ENCODE measurements at regions not wholly inside any gene's neighbourhood (a gene's known extent, or its start where the extent isn't known, plus 50 kb on each side); places are given as distances from the start of the nearest gene placed in this dataset.

DNA sequence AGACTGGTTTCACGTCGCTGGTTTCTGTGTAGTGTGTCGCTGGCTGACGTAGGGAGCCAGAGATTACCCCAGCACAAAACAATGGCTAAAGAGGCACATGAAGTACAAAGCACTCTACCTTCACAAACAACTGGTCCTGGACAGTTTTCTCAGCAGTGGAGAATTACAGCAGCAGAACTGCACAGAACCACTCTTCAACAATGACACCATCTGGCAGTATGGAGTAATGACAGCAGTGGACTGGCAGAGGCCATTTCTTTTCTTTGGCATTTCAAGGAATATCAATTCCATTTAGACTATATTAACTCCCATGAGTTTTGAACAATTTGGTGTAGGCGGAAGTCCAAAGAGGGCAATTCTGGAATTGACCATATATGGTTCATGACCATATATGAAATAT, 1074.1 kb downstream of the AACS start:
- no peak for DNase-seq

DNA sequence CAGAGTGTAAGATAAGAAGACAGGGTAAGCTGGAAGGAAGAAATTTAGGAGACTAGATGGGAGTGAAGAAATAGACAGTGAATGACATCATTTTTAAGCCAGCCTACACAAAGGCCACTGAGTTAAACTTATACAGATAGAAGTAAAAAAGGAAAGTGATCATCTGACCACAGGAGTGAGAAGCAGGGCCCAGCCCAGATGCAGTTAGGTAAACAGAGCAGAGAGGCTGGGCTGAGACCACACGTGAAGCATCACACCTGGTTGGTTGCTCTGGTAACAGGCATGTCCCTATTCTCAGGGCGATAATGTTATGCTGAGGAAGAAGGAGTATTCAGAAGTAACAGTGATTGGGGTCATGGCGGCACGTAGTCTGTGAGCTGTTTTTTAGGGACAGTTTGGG, 1079.4 kb downstream of the AACS start:
- no peak for DNase-seq

DNA sequence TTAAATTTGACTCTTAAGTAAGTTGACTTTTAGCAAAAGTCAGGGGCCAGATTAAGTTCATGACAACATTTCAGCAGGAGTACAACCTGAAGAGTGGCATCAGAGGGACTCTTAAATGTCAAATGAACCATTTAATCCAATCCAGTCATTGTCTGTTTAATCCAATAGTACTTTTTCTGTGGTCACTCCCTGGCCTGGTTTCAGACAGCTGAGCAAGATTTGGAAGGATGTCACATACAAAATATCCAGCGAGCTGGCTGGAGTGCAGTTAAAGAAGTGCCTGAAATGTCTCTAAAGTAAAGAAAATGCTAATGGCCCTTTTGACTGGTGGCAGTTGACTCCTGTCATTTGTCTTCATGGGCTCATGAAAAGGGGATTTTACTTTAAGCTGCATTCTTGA, 1082.1 kb downstream of the AACS start:
- no peak for DNase-seq

DNA sequence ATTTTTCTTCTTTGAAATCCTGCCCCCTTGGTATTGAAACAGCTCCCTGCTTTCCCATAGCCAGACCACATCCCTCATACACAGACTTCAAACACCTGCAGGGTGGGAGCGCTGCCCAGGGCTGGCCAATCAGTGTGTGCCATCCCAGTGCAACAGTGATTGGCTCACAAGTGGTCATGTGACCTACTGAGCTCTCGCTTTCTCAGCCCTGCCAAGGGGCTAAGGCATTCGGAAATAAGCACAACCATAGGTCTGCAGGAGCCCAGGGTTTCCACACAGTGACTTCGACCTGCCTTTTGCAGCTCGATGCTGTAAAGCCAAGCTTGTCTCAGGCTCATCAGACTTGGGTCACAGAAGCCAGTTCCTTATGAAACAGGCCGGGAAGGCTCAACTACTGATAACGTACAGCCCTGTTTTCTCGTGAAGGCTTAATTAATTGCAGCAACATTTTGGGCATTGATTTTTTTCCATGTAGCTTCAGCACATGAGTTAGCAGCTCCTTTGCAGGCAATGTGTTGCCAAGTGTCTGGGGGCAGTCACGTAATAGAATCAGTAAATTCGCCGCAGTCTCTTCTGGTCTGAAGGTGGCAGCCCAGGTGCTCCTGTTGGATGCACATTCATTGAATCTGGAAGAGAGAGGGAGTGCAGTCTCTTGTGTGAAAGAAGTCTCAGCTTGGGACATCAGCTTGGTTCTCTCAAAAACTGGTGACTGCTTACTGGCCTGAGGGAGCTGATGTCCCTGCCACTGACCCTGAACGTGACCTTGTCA, 1091.8 kb downstream of the AACS start:
- no peak for DNase-seq

DNA sequence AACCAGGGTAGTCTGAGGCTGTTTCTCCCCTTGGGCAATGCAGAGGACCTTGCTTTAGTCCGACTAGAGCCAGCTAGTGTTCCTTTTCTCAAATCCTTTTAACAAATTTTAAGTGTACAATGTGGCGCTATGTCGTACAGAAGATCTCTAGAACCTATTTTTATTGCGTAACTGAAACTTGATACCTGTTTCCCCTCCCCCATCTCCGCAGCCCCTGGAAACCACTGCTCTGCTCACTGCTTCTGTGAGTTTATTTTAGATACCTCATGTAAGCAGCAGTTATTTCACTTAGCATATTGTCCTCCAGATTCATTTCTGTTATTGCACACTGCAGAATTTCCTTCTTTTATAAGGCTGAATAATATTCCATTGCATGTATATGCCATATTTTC, 1092.3 kb downstream of the AACS start:
- DNase-seq, result no peak

DNA sequence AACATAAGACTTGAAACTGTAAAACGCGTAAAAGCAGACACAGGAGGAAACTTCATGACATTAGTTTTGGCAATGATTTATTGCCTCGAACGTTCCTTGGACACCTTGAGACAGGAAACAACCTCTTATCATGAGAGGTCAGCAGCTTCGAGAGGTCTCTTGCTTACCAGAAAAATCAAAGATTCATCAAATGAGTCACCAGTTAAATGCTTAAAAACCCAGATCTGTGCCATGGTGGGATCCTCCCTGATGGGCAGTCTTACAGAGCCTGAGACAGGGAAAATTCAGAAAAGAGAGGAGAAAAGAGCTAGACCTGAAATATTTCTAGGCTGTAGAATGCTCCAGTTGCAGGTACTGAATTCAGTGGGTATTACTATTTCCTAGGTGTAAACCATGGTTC, 1093.9 kb downstream of the AACS start:
- no peak for DNase-seq

DNA sequence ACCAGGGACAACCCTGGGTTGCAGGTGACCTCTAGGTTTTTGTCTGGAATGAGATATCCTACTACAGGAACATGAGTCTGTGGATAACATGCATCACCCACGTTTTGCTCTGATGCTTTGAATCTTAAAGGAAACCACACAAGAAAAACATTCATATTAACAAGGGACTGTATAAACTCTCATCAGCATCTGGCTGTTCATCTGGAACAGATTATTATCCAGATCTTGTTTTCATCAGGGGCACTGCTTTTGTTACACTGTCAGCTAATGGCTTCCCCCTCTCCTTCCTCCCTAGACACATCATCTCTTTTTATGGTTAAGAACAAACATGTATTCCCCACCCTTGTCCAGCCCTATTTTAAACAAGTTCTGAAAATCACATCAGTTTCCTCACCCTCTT, 1095.7 kb downstream of the AACS start:
- DNase-seq, result no peak

DNA sequence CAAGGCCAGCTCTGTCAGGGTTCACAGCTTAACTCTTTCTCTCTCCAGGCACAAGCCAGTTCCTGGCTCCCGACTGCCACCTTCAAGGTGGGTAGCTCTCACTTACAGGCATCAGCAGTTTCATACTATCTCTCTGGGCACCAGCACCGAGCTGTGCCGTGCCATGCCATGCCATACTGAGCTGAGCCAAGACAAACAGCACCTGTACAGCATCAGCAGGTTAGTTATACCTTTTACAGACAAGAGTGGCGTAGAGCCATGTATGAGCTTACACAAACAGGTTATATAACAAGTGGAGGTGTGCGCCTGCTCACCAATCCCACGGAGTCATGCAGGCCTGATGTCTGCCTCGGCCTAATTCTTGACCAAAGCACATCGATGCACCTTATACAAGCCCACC, 1098.7 kb downstream of the AACS start:
- no peak for DNase-seq

DNA sequence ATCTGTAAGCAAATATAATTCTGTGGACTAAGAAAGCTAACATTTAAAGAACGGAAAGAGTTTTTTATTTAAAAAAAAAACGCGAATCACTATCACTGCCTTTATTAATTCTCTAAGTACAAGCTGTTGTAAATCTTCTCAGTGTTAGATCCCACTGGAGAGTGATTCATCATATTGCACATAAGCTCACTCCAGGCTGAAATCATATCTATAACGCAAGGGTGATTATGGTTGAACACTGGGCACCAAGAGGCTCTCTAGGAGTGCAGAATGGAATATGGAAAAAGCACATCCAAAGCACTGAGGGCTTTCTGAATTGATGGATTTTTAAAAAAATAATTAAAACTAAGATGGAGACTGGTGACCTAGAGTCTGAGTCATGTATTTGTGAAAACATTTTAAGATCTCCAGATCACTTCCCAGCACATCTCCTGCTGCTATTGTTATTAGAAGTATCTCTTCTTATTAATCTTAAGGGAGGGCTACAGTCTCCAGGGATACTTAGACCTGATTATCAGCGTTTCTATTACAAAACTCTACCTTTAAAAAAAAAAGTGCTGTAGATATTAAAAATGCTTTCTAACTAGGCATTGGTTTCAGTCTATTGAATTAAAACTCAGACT, 1106.8 kb downstream of the AACS start:
- DNase-seq, result no peak

DNA sequence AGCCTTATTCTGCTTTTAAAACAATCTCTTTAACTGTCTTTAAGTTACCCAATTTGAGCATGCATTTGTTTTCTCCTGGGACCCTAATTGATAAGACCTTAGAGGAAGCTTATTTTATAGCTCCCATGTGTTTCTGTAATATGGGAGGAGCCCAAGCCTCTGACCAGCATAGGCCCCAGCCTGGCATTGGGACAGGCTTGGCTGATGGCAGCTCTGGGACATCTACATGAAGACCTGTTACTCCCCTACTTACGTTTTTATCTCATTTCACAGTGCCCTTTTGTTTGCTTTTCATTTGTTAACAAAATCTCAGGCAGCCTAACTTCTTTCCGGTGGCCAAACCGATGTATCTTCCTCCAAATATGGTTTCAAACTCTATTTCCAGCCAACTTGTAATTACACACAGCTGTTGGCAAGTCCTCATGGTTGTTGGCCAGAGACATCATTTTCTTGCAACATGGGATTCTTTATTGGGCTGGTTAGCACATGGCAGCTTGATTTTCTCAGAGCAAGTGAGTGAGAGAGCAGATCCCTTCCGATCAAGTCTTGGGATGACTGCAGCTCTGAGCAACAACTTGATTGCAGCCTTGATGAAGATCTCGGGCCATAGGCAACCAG, 1117.5 kb downstream of the AACS start:
- no peak for DNase-seq

DNA sequence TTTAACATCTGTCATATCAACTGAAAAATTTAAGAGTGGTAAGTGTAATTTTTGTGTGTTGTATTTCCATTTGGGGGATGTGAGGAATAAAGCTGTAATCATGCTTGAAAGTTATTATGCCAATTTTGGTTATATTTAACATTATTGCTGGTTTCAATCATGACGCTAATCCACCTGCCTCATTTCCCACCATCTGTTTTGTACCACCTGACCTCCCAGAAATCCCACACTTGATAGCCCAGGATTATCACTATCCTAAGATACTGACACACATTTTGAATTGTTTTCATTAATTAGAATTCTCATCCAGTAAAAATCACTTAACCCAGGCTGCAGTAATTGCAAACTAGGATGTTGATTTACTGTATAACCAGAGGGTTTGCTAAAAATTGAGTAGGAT, 1119.8 kb downstream of the AACS start:
- no peak for DNase-seq

DNA sequence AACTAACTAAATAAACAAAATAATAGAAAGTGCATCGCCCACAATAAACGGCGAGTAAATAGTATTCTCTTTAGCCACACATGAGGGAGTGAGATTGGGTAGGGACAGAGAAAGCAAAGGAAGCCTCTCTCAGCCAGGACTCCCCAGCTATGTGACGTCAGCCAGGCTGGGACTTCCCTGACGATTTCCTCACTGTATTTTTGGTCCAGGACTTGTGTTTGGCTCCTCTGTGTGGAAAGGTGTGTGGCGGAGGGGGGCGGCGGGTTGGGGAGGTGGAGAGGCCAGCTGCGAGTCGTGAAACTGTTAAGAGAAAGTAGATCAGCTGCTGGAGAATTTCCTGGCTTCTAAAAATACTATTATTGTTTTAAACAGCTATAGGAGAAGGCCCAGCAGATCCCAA, 1124.6 kb downstream of the AACS start:
- DNase-seq, result no peak

DNA sequence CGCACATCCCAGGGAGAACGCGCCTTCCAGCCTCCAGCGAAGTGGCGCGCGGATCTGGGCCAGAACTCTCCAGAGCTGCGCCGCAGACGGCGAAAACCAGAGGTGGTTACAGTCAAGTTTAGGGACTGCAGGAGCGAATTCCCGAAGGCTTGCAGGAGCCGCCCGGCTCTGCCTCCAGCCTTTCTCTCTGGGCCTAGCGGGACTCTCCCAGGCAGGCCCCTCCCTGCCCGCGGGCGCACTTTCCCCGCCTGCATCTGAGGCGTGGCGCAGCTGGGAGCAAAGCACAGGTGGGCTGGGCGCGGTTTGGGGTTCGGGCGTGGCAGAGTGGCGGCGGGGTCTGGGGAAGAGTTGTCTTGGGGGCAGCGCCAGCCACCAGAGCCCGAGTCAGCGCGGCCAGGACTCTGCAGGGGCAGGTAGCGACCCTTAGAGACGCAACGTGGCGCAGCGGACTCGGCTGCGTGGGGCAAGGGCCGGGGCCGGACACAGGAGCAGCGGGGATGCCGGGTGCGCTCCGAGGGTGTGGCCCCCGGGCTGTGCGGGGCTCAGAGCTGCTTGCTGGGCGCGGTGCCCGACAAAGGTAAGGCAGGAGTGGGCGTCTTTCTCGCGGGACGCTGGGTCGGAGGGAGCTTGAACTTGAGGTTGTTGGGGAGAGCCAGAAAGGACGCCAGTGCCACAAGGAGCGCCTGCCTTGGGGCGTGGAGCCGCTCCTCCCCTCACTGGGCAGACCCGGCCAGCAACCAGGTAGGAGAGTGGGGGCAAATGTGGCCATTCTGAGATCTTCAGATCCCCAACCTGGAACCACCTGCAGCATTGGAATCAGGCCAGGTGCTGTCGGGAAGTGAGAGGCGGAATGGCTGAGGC, 1126.0 kb downstream of the AACS start:
- no peak for DNase-seq

DNA sequence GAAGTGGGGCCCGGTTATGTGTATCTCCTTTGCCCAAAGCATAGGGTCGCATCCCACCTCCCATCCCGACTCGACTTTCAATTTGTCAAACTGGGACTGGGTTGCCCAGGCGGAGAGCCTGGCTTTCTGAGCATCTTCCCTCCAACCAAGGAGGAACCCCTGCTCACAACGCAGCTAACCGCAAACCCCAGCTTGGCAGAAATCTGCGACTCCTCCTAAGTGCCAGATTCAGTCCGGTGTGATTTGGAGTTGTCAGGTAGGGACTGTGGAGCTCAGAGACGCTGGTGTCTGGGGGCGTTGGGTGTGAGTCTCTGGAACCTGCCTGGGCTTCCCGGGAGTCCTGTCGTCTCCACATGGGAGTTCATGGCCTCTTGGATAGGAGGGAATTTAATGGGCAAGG, 1126.7 kb downstream of the AACS start:
- no peak for DNase-seq

DNA sequence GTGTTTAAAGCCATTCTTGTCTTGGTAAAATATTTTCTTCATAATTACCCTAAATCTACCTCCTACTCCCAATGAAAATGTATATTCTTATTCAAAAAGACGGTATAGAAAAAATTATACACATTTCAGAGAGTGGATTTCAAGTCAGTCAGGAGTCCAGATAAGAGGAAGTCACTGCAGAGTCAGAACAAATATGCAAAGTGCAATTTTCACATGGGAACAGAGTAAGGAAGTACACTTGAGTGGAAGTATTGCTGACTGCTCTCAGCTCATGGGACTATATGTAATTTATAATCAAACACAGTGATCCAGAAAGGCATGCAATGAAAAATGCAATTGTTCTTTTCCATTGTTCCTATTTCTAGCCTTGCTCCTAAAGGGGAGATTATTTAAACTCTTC, 1128.0 kb downstream of the AACS start:
- no peak for DNase-seq

DNA sequence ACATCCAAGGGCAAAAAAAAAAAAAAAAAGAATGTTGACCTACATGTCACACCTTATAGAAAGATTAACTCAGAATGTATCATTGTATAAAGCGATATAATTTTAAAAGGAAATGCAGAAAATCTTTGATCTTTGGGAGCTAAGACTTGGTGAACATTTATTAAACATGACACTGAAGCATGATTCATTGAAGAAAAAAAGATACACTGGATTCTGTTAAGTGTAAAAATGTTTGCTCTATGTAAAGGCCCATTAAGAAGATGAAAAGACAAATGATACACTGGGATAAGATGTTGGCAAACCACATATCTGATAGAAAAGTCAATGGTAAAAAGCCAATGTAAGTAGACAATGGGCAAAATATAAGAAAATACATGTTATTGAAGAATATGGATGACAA, 1131.0 kb downstream of the AACS start:
- DNase-seq, result no peak

DNA sequence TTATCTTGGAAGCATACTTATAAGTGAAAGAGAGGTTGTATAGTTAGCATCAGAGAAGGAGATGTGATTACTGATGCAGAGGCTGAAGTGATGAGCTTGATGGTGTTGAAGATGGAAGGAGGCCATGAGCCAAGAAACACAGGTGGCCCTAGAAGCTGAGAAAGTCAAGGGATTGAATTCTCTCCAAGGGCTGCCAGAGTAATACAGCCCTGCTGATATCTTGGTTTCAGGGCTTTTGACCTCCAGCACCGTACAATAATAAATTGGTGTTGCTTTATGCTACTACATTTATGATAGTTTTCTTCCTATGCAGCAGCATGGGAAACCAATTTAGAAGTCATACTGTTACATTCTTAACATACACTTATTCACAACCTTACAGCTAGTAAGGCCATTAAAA, 1133.3 kb downstream of the AACS start:
- DNase-seq, result no peak

DNA sequence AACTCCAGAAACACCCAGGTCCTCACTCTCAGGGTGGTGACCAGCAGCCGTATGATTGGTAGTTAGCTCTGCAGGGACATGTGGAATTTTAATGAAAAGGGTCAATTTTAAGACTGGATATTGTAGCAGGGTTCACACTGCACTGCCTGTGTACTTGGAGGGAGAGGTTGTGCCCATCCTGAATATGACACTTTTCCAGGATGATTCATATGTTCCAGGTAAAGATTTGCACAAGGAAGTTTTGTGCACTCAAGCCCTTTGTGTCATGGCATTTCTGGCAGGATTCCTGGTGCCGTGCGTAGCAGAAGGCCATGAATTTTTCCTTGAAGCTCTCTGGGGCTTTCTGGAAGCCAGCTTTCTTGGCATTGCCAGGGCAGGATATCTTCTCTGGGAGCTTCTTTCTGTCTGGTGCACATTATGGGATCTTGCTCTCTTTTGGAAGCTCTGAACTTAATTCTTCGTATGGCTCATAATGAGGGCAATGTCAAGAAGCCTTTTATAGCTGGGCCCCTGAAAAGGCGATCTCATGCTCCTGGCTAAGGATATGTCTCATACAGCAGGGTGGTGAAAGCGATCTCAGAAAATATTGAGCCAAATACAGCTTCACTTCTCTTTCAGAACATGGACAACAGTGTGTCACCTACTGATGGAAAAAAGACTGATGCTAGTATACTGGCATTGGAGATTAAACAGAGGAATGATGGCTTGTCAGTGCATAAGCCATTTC, 1133.9 kb downstream of the AACS start:
- DNase-seq, result no peak

DNA sequence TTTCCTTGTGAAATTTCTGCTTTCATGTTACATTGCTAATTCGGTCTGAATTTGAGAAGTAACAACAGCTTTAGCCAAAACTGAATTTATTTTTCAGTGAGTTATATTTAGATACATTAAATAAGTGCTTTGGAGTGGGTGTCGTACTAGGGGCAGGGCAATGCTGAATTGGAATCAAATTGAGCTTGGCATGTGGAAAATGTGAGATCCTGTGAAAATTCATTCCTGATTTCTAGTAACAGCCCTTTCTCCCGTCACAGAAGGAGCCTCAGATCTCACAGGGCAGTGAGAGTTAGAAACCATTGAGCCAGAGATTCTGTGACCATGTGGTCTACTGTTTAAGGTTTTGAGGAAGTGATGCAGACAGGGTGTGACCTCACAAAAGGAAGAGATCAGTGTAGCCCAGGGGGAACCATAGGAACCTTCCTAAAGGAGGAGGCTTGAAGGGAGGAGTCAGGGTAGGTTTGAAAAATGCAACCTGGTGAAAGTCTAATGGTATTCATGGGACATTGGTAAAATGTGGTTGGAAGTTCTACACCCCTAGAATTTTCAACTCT, 1136.8 kb downstream of the AACS start:
- no peak for DNase-seq

DNA sequence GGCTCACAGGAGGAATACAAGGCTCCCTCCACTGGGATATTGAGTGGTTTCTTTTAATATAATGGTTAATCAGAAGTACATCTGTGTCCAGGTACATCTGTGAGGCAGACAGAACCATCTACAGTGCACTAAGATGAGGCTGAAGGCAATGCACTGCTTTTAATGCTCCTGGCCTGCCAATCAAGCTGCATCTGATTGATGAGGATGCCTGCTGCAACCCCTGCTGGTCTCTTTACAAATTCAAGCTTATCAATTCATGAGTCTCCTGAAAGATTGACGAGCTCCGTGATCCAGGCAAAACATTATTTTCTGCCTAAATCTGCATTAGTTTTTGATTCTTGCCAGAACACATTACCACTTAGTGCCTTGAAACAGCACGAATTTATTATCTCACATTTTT, 1139.1 kb downstream of the AACS start:
- no peak for DNase-seq

DNA sequence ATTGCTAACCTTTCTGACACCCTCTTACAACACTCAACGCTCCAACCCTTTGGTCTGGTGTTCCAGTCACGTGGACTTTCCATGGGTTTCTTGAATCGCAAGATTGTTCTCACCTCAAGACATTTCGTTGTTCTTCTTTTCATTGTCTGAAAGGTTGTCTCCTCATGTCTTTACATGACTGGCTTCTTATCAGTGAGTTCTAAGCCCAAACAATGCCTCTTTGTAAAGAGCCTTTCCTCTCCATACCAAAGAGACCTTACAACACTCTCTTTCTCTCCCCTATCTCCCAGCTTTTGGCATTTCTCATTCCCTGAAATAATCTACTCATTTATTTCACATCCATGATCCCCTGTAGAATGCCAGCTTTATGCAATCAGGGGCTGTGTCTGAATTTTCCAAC, 1144.8 kb downstream of the AACS start:
- DNase-seq, result no peak

DNA sequence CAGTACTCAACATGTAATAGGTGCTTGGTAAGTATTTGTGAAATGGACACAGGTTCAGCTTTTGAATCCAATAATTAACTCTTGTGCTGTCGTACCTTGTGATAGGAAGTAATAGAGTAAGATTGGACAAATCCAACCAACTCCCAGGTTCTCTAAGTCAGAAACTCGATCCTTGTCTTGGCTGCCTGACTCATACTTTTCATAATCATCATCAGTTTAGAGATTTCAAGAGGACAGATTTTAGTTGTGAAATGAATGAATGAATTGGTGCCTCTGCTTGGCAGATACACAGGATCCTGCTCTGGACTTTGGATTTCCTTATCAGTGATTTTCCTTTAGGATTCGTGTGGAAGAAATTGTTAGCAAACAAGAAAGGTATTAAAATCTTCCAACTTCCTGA, 1145.2 kb downstream of the AACS start:
- DNase-seq, result no peak

DNA sequence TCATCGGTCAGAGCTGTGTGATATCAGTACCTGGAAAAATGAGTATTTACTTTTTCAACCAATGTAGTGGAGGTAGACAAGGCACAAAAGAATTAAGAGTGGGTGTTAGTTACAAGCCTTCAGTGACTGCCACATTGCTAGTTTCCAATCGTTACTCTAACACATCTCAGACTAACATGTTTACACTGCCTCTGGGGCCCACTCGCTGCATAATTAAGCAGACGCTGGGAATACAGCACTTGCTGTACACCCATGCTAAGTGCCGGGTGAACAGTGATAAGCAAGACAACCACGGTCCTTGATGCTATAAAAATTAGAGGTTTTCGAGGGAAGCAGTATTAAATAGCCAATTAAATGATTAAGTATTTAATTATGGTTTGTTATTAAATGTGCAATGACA, 1147.6 kb downstream of the AACS start:
- no peak for DNase-seq
